GM18502 (cell line): ENCODE measurements at regions not wholly inside any gene's neighbourhood (a gene's known extent, or its start where the extent isn't known, plus 50 kb on each side); places are given as distances from the start of the nearest gene placed in this dataset.

Source experiments
- ATAC-seq: cut with Tn5 transposase; IDR thresholded peaks from one replicate; pipeline ENCODE4 v1.9.1; 2021; ENCODE audit warnings: mild to moderate bottlenecking; ENCODE audit not compliant: unreplicated experiment, poor library complexity

- no peak for ATAC-seq
Measured at GRCh38 chr10:91167406-91167805, 53.1 kb upstream of the PCGF5 start.

GRCh38 chr10:91170418-91170817, 50.0 kb upstream of the PCGF5 start:
- no peak for ATAC-seq
